ENCODE measurements at regions not wholly inside any gene's neighbourhood (a gene's known extent, or its start where the extent isn't known, plus 50 kb on each side); places are given as distances from the start of the nearest gene placed in this dataset.

DNA sequence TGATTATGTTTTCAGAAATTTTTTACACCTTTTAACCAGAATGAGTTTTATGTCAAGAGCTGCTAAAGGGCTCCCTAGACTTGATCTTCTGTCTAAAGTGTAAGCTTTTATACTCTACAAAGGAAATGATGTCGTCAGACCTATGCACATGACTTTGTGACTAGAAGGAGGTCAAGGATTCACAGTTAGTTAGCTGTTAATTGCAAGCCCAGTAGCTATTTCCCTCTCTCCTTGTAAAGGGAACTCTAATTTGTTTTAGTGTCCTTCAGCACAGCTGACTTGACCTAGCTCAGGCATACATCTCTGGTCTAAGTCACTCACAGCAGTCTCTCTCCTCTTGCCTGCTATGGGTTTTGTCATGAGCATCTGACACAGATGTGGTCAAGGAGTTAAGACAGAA lies 173.5 kb upstream of the NREP start:
- H3K4me3 ChIP-seq (ENCODE audit: low read length), result no peak overlapping the region
- H3K27me3 Mint-ChIP-seq (ENCODE audit: insufficient read depth), result no peaks in the 10 kb centered on the region
- no peak overlapping the region for H3K4me3 Mint-ChIP-seq
- TF ChIP-seq, protein P1, sequence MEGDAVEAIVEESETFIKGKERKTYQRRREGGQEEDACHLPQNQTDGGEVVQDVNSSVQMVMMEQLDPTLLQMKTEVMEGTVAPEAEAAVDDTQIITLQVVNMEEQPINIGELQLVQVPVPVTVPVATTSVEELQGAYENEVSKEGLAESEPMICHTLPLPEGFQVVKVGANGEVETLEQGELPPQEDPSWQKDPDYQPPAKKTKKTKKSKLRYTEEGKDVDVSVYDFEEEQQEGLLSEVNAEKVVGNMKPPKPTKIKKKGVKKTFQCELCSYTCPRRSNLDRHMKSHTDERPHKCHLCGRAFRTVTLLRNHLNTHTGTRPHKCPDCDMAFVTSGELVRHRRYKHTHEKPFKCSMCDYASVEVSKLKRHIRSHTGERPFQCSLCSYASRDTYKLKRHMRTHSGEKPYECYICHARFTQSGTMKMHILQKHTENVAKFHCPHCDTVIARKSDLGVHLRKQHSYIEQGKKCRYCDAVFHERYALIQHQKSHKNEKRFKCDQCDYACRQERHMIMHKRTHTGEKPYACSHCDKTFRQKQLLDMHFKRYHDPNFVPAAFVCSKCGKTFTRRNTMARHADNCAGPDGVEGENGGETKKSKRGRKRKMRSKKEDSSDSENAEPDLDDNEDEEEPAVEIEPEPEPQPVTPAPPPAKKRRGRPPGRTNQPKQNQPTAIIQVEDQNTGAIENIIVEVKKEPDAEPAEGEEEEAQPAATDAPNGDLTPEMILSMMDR (conservative IDR thresholded peaks at IDR 0.05), result no peak
- H3K9me3 Mint-ChIP-seq, result no peaks in the 10 kb centered on the region
- DNase-seq, result no peak
- H3K36me3 ChIP-seq (ENCODE audit: control insufficient read depth, insufficient read depth, low read length), result no peaks in the 10 kb centered on the region
- H3K4me1 ChIP-seq (ENCODE audit: control insufficient read depth, insufficient read depth, low read length), result peaks cover 12% of the 10 kb centered on the region
- WGBS, 2 experiments (ENCODE audit: insufficient coverage in 1 of 2, insufficient read length in 1 of 2), result 88 to 100% methylated on average over 1 of the region's 1 CpG
- no peak overlapping the region for H3K27ac Mint-ChIP-seq
- H3K36me3 Mint-ChIP-seq (ENCODE audit: low read depth), result no peaks in the 10 kb centered on the region
- no peak overlapping the region for H3K9ac ChIP-seq (ENCODE audit: extremely low read depth, low read length, poor library complexity, severe bottlenecking)
- H3K27me3 ChIP-seq (ENCODE audit: control insufficient read depth, insufficient read depth, low read length, poor library complexity, severe bottlenecking), result no peaks in the 10 kb centered on the region
- H3K9me3 ChIP-seq (ENCODE audit: control insufficient read depth, low read length), result no peaks in the 10 kb centered on the region
- peaks cover 17% of the 10 kb centered on the region for H3K4me1 Mint-ChIP-seq
- H3K27ac ChIP-seq (ENCODE audit: low read depth, low read length), result no peak overlapping the region

DNA sequence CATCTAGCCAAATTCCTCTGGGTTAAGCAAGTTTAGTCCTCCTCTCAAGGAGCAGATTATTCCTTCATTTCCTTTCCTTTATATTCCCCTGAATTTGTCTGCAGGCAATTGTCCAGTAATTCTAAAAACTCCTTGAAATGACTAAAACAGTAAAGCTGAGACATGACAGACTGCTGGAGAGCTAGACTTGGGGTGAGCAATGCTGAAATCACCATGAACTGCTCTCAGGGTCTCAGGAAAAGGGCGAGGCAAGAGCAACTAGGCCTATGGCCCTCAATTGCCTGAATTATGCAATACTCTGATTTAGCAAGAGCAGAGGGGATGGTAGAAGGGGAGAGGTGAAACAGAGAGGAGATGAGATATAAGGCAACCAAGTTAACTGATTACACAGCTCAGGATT lies 172.9 kb upstream of the NREP start:
- TF ChIP-seq, protein P1 (conservative IDR thresholded peaks at IDR 0.05), result no peak
- Histone ChIP-seq H3K4me1 (ENCODE audit: control insufficient read depth, insufficient read depth, low read length) (peaks cover 8% of the 10 kb centered on the region), H3K9me3 (ENCODE audit: control insufficient read depth, low read length) (no peaks in the 10 kb centered on the region), H3K27ac (ENCODE audit: low read depth, low read length) (no peak overlapping the region), H3K27me3 (ENCODE audit: control insufficient read depth, insufficient read depth, low read length, poor library complexity, severe bottlenecking) (no peaks in the 10 kb centered on the region), H3K9ac (ENCODE audit: extremely low read depth, low read length, poor library complexity, severe bottlenecking) (no peak overlapping the region), H3K36me3 (ENCODE audit: control insufficient read depth, insufficient read depth, low read length) (no peaks in the 10 kb centered on the region), H3K4me3 (ENCODE audit: low read length) (no peak overlapping the region)
- DNase-seq, result no peak
- H3K36me3 Mint-ChIP-seq (ENCODE audit: low read depth), result no peaks in the 10 kb centered on the region
- 94% methylated on average over 1 of the region's 1 CpG; no CpG with 5 or more reads in 1 of the 2 experiments for WGBS, 2 experiments (ENCODE audit: insufficient coverage in 1 of 2, insufficient read length in 1 of 2)
- H3K4me3 Mint-ChIP-seq, result no peak overlapping the region
- H3K4me1 Mint-ChIP-seq, result peaks cover 13% of the 10 kb centered on the region
- H3K9me3 Mint-ChIP-seq, result no peaks in the 10 kb centered on the region
- H3K27me3 Mint-ChIP-seq (ENCODE audit: insufficient read depth), result no peaks in the 10 kb centered on the region
- no peak overlapping the region for H3K27ac Mint-ChIP-seq

DNA sequence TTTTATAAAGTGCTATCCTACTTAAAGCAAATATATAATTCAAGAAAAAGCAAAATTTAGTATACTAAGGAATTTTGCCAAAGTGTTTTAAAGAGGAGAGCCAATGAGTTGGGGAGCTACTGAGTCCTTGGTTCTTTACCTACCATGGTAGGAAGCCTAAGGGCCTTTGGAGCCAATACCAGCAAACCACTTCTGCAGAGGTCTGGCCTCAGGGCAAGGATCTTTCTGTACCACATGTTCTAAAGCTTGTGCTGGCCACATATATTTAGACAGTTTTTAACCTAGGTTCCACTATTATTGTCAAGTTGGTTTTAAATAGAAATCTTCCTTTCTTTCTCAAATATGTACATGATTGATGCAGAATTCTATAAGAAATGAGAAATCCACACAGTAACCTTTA lies 172.3 kb upstream of the NREP start:
- Histone ChIP-seq H3K27ac (ENCODE audit: low read depth, low read length) (no peak overlapping the region), H3K9me3 (ENCODE audit: control insufficient read depth, low read length) (no peaks in the 10 kb centered on the region), H3K4me1 (ENCODE audit: control insufficient read depth, insufficient read depth, low read length) (peaks cover 7% of the 10 kb centered on the region), H3K27me3 (ENCODE audit: control insufficient read depth, insufficient read depth, low read length, poor library complexity, severe bottlenecking) (no peaks in the 10 kb centered on the region), H3K9ac (ENCODE audit: extremely low read depth, low read length, poor library complexity, severe bottlenecking) (no peak overlapping the region), H3K4me3 (ENCODE audit: low read length) (no peak overlapping the region), H3K36me3 (ENCODE audit: control insufficient read depth, insufficient read depth, low read length) (no peaks in the 10 kb centered on the region)
- H3K36me3 Mint-ChIP-seq (ENCODE audit: low read depth), result no peaks in the 10 kb centered on the region
- TF ChIP-seq, protein P1 (conservative IDR thresholded peaks at IDR 0.05), result no peak
- peaks cover 9% of the 10 kb centered on the region for H3K4me1 Mint-ChIP-seq
- no peaks in the 10 kb centered on the region for H3K27me3 Mint-ChIP-seq (ENCODE audit: insufficient read depth)
- no peaks in the 10 kb centered on the region for H3K9me3 Mint-ChIP-seq
- DNase-seq, result no peak
- H3K27ac Mint-ChIP-seq, result no peak overlapping the region
- H3K4me3 Mint-ChIP-seq, result no peak overlapping the region
